ENCODE measurements at regions not wholly inside any gene's neighbourhood (a gene's known extent, or its start where the extent isn't known, plus 50 kb on each side); places are given as distances from the start of the nearest gene placed in this dataset.

DNA sequence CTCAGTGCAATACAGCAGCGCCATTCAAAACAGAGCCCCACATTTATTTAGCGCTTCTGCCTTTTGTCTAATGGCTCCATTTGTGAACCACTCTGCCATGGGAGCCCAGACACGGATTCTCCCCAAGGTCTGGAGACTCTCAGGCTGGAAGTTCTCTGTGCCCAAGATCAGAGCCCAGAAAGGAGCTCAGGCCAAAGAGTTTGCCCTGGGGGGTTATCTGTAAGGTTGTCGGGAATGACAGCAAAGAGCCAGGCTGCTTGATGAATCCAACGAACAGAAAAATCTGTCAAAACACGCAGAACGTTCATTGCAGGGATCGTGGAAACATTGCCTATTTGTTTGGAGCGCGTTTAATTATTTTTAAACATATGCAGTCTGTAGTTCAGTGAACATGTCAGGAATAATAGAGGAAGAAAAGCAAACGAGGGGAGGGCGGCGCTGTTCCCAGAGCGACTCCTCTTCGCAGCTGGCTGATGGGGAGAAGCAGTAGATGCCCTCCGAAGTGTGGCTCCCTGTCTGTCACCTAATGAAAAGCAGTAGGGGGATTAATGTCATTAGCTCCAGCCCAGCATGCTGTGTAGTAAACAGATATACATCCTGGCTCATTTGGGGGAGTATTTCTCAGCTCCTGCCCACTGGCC lies 464.9 kb upstream of the MPDZ start:
- DNase-seq, result no peak

DNA sequence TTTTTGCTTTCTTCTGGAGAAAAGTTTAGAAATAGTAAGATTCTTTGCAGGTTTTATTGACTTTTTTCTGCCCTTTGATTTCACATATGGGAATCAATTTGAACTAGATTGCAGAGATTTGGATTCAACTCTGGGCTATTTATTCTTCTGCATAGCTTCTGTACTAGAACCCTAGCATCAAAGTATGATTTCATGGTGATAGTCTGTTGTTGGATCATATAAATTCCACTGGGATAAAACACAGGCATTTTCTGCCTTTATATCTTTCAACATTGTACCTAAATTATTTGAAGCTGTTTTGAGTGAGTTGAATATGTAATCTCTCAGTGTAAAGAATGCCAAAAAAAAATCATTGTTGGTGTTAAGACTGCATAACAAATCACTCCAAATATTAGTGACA lies 458.4 kb upstream of the MPDZ start:
- DNase-seq, result no peak

DNA sequence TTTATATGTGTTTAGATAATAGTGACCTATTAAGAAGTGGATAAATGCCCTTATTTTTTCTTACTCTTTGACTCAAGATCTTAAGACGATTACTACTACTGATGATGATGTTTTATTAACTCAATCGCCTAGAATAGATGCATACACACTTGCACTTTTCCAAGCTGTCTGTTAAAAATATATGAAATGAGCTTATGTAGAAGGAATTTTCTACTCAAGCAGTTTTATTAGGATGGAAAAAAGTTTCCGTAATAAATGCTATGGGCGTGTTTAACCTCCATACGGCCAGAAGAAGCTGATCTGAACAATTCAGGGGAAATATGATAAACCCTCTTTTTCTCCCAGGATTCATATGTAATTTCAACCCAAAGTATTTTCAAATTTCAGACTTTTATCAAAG lies 455.7 kb upstream of the MPDZ start:
- no peak for DNase-seq

DNA sequence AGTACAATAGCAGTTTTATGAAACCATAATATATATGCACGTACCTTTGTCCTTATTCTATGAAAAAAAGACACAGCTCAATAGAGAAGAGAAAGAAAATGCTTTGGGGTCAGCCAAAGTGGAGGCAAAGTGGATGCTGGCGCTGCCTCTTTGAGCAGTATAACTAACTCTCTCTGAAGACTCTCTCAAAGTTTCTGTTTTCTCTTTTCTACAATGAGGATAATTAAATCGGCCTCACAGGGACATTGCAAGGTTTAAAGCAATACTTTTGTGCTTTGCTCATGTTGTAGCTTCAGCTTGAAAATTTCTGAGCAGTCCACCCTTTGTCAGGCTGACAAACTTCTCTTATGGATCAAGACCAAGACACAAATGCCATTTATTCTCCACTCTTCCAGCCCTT lies 455.1 kb upstream of the MPDZ start:
- DNase-seq, result no peak

DNA sequence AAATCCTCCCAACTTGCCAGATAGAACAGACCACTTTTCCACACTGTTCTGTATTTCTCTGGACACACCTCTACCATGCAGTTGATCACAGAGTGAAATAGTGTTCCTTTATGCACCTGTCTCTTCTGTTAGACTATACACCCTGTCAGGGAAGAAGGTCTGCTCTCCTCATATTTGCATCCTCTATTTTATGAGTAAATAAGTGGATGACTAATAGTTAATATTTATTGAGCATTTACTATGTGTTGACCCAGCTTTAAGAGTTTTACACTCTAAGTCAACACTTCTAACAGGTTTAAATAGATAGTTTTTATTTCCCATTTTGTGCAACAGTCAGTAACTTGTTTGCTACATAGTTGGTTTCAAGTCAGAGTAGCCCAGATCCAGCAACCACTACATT lies 452.8 kb upstream of the MPDZ start:
- DNase-seq, result no peak

DNA sequence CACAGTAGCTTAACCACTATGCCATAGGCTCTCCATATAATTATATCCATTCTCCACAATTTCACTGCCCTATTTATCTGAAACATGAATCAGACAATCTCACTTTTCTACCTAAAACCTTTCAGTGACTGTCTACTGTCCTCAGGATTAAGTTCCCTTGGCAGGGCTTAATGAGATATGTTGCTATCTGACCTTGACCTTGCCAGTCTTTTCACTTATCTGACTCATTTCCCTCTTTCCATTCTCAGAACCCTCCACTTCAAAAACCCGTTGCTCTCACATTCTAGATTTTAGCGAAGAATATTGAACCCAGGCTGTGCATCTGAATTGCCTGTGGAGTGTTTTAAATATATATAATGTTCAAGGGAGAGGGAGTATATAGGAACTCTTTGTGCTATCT lies 452.1 kb upstream of the MPDZ start:
- DNase-seq, result no peak

DNA sequence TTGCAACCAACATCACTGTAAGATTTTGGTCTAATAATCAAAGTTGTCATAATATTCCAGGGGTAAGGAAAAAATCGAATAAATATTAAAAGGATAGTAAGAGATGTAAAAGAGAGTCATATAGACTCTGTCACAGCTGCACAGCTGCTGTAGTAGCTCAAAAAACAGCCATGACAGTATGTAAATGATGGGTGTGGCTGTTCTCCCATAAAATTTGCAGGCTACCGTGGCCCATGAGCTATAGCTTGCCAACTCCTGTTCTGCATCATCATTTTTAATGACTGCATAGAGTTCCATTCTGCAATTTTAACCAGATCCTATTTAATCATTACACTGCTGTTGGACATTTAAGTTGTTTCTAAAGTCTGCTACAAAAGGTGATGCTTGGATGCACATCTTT lies 450.5 kb upstream of the MPDZ start:
- no peak for DNase-seq

DNA sequence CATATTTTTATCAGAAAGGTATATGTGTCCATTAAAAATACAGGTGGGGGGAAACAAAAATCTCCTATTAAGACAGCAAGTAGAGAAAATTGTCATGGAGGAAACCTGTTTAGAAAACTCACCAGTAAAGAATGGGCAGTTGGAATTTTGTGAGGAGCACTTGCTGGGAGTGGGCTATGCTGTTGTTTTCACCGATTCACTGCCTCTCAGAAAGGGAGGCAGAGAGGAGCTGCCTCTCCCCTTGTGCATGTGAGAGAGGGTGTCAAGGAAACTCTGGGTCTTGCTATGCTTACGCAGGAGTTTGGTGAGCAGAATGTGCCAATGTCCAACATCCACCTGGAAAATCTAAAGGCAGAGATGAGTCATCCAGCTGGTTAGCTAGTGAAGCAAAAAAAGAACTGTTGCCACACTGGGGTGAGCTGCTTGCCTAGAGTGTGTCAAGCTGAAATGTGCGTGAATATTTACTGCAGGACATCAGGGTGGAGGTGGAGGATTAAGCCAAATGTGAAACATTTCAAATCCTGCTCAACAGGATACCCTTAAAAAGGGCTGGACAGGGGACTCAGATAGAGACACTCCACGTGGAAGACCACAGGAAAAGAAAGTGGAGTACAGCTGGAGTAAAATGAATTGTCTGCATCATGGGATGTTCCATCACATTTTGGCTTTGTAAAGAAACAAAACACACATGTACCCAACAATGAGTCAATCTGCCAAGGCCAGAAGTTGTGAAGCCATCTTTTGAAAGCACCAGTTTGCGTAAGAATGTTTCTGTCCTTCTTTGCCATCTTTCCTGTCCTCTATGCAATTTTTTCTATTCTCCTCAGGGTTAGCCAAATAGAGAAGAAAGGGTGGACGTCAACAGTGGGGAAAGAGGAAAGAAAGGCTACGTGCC lies 449.7 kb upstream of the MPDZ start:
- DNase-seq, result no peak

DNA sequence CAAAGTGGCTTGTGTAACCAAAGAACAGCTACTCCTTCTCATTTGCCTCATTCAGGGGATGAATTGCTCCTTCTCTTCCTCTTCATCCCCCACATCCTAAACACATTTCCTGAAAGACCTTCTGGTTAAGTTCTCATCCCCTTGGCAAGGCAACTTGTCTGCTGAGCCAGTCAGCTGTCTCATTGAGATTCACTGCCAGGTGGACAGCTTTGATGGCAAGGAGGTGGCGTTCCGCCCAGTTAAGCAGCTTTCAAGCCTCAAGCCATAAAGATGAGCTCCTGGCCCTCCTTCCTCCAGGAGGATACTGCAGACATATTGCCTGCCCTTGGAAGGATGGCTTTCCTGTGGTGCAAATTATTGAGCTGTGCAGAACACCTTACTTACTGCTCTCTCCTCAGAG lies 448.6 kb upstream of the MPDZ start:
- no peak for DNase-seq

DNA sequence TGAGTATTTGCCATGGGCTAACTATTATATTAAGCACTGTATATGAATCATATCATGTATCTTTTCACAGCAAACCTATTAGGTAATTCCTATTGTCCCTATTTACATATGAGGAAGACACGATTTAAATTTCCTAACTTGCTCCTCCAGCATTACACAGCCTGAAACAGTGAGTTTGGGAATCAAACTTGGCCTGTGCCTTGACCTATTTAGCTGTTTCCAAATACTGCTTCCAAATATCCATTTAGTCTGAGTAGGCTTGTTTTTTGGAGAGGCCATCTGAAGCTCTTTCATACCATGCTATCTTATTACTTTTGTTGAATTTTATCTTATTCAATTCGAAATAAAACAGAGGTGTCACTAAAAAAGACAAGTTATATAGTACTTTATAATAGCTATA lies 447.3 kb upstream of the MPDZ start:
- DNase-seq, result no peak

DNA sequence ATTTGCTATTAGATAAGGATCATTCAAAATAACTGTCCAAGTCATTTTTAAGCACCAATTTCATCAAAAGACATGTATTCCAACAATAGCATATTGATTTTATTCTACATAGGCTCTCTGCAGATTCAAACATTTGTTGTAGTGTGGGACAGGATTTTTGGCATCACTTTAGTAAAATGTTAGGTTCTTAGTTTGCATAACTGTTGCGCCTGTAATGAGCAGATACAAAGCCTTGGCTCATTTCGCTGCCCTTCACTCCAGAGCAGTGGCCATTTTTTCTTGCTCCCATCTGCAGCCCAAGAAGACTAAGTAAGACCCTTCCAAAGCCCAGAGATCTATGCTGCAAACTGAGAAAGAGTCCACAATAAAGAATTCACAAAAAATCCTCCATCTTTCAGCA lies 446.0 kb upstream of the MPDZ start:
- no peak for DNase-seq

DNA sequence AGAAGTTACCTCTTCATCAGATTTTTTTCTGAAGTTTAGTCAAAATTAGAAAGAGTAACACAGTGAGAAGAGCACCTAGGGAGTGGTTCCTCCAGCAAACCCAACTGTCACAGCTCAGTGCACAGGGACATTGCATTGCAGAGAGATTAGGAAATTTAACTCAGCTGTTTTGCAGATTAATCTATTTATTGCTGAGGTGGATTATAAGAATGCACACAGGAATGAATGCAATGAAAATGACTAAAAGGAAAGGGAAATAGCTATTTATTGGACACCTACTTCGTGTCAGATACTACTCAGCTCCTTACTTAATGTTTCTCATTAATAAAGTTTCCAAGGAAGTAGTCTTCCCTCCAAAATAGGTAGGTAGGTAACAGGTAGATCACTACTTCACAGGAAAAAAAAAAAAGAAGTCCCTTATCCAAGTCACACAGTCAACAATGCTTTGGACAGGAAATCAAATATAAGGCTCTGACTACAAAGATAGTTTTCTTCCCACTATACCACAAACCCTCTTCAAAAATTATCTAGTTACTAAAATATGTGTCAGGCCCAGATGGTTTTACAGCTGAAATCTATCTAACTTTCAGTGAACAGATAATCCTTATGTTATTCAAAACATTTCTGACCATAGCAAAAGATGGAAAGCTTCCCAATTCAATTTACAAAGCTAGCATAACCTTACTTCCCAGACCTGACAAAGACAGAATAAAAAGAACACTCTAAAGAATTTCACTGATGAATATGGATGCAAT lies 442.2 kb upstream of the MPDZ start:
- no peak for DNase-seq

DNA sequence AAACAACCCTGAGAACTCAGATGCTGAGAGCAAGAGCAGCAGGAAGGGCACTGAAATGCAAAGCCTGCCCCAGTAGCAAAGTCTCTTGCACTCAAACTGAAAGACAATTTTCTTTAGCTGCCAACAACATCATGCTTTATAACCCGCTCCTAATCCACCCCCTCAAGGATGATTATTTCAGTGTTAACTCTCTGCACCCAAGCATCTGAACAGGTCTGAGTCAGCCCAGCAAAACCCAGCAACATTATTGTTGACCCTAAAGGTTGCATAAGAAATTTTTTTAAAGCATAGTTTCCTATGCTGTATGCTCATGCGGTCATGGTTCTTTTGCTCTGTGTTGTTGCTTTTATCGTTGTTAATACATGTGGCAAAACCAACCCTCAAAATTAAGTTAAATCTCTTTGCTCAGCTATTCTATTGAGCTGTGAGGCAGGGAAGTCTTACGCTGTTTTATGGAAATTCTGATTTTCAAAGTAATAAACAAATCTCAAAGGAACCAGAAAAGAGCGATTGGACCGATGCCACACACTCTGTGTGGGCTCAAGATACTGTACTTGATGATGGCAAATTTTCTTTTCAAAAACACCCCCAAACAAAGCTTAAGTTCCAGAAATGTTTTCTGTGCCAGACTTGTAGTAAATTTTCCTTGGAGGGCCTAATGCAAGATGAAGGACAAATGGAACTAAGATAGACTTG lies 440.6 kb upstream of the MPDZ start:
- no peak for DNase-seq

DNA sequence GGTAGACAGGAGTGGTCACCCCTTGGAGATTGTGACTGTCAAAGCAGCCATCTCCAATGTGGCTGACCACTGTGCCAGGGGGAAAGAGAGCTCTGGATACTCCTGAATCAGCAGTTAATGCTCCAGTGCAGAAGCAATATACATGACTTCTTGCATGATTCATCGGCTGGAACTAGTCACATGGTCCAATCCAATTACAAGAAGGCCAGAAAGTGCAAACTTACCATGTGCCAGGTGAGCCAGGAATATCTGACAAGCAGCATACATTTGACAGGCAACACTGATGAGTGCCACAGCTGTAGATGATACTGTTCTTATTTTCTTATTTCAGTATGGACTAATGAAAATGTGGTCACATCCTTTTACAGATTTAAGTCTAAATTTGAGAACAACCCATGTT lies 440.0 kb upstream of the MPDZ start:
- DNase-seq, result no peak

DNA sequence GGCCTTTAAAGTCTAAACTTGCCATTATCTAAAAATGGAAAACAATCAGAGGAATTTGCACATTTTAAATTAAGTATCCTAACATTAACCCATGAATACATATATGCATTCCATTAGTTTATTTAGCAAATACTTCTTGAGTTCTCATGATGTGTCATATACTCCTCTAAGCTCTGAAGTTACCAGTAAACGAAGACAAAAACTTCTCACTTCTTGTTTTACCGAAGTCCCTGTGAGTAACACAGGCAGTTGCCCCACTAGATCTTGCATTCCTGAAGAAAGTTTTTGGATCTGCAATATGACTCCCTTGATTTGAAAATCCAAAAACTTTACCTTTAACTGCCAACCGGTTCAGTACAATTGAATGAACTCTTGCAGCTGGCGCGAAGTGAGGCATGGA lies 439.0 kb upstream of the MPDZ start:
- no peak for DNase-seq

DNA sequence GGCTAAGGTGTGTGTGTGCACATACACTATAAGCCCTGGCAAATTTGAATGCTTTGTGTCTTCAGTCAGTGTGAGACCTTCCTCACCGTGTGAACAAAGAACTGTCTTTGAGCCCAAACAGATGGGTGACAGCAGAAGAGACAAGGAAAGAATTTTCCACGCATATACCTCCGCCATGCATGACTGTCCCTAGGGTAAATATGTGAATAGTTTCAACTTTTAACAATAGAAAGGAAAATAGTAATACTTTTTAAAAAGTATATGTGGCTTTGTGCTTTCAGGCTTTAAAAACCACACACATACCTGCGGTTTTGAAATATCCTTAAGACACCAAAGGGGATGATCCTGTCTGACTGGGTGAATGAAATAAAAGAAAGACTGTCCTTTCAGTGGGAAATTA lies 438.6 kb upstream of the MPDZ start:
- no peak for DNase-seq

DNA sequence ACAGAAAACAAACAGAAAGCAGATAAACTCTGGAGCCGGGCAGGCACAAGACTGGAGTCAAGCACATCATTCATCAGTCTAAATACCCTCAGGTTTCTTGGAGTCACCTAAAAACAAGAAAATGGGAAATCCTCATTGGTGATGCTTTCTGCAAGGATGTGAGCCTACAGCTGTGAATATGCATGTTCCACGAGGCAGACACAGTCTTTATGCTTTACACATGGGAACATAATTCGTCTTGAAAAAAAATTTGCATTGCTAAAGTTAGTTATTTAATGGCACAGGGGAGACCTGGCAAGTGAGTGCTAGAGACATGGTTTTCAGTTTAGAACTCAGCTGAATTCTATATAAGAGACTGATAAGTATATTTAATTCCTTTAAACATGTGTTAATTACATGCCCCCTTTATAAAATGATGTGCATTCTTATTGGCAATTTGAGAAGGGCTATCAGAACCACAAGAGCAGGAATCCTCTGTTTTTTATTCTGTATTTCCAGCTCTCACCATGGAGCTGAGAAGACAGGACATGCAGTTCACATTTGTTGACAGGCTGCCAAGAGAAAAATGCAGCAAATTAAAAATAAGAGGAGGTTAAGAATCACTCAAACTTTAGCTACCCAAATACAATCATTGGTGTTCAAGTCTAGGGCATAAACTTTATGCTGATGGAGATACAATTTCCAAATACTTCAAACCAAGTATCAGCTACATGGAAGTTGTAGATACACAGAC lies 438.0 kb upstream of the MPDZ start:
- DNase-seq, result no peak

DNA sequence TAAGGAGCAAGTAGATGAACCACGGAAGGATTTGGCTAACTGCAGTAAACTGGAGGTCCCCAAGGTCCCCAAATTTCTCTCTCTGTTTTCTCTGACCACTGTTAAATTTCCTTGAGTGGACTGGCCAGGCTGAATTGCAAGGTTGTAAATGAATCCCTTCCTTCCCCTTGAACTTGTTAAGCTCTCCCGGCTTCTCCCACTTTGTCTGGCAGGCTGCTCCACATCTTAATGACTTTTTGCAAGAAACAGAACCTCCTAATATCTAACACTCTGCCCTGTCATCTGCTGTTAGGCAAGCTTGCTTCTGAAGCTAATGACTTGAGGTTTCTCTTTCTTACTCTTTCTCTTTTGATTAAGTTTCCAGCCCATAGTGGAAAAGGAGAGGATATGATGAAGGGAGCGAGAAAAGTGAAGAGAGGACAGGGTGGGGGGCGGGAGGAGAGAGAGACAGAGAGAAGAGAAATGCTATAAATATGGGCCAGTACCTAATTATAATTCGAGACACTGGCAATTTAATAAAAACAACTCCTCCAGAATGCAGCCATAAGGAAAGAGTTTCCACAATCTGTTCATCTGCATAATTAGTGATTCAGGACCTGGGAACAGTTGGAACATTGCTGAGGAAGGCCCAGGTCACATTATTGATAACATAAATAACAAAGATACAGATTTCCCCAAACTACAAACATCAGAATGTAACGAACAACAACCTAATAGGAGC lies 437.3 kb upstream of the MPDZ start:
- no peak for DNase-seq

DNA sequence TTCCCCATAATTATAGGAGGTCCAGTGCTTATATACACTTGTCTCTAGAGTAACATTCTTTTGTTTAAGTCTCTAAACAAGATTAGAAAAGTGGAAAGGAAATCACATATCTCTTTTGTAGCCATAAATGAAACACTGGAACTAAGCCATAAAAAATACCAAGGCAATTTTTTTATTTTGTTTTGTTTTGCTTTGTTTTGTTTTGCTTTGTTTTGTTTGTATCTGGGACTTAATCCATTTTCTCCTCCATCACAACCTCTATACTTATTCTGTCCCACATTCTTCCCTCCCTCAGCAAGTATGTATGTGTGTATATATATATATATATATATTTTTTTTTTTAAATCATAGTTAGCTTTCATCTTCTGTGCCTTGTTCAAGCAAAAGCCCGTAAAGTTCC lies 436.6 kb upstream of the MPDZ start:
- DNase-seq, result no peak

DNA sequence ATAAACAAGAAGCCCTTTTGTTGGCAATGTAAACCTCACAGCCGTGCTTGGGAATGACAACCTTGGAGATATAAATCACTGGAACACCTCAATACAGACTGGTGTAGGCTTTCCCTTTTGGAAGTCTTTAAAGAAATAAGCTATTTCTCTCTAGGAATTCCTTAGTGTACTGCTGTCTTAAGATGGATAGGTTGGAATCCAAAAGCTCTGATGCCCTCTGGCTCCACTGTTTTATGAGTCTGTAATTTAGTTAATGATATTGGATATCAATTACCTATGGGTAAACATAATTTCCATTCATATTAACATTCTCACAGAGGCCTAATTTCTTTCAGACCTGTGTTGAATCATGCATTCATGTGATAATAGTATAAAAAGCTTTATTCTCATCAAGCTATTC lies 435.9 kb upstream of the MPDZ start:
- no peak for DNase-seq

DNA sequence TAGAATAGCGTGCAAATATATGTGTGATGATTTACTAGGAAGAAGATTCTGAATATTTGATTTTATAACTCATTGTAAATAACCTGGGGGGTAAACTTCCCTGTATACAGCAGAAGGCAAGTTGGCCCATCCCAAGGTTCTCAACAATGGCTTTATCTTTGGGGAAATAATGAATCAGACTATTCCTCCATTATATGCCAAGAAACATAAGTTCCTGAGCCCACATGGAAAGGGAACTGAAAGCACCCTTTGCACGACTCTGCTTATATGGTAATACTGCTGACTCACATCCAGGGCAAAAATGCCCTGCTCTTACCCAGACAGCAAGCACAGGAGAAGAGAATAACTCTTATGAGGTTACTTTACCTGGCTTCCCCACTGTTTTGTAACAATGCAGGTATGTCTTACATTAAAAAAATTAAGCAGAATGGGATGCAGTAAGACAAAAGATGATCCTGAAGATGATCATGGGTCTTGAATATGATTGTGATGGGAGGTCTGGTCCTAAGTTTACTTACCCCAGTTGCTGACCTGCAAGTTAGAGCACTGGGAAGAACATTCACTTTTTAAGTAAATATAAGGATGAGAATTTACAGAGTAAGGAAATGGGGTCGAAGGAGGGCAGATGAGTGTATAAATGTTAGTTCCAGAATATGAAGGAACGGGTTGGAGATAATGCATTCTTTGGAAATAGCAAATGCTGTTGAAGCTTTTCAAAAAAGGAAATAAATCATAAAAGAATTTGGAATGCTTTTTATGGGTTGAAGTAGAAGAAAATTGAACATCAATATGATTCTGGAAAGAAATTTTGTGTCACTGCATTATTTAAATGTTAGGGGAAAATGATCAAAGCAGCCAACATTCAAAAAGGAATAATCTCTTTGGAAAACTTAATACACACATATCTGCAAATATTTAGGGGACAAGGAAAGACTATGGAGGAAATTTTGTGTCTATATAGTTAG lies 428.4 kb upstream of the MPDZ start:
- DNase-seq, result no peak
